ENCODE measurements at regions not wholly inside any gene's neighbourhood (a gene's known extent, or its start where the extent isn't known, plus 50 kb on each side); places are given as distances from the start of the nearest gene placed in this dataset.

DNA sequence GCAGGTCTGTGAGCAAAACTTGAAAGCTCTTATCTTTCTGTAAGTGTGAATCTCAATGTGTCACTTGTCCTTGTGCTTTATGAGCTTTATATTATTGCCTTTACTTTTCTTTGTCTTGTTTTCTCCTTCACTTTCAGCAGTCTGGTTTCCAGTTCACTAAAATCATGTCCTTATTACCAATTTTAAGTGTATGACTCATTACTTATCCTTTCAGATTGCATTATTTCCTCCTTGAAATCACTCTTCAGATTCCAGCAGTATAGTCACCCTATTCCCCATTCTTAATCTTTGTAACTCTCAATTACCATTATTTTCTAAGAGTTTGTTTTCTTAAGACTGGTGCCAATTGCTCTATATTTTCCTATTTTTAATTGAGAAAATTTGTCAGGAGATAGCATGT, 117.4 kb upstream of the GRIK2 start:
- Mint-ChIP-seq H3K27me3 (ENCODE audit: low read depth) (no peaks in the 10 kb centered on the region), H3K4me3 (no peak overlapping the region), H3K9me3 (no peaks in the 10 kb centered on the region; a peak in 1 of 5 replicates), H3K27ac (no peak overlapping the region), H3K4me1 (no peaks in the 10 kb centered on the region), H3K36me3 (ENCODE audit: insufficient read depth in 1 of 3, low read depth in 3 of 3) (no peaks in the 10 kb centered on the region)
- no peak overlapping the region for H3K4me2 ChIP-seq (ENCODE audit: insufficient read depth, insufficient read length, low read length)
- no peak overlapping the region for H4K8ac ChIP-seq (replicated peaks; ENCODE audit: insufficient read length, low read depth, low read length)
- no peaks in the 10 kb centered on the region for H3K9me3 ChIP-seq (ENCODE audit: control insufficient read depth, low read depth, low read length)
- no peak overlapping the region for H2BK20ac ChIP-seq (ENCODE audit: low read depth, low read length, poor library complexity, severe bottlenecking)
- TF ChIP-seq, protein P1, sequence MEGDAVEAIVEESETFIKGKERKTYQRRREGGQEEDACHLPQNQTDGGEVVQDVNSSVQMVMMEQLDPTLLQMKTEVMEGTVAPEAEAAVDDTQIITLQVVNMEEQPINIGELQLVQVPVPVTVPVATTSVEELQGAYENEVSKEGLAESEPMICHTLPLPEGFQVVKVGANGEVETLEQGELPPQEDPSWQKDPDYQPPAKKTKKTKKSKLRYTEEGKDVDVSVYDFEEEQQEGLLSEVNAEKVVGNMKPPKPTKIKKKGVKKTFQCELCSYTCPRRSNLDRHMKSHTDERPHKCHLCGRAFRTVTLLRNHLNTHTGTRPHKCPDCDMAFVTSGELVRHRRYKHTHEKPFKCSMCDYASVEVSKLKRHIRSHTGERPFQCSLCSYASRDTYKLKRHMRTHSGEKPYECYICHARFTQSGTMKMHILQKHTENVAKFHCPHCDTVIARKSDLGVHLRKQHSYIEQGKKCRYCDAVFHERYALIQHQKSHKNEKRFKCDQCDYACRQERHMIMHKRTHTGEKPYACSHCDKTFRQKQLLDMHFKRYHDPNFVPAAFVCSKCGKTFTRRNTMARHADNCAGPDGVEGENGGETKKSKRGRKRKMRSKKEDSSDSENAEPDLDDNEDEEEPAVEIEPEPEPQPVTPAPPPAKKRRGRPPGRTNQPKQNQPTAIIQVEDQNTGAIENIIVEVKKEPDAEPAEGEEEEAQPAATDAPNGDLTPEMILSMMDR (conservative IDR thresholded peaks at IDR 0.05) = no peak
- no peak overlapping the region for H2BK120ac ChIP-seq (ENCODE audit: low read depth, low read length, poor library complexity, severe bottlenecking)
- no peaks in the 10 kb centered on the region for H3K27me3 ChIP-seq (ENCODE audit: insufficient read depth, low read length)
- H3K23me2 ChIP-seq (ENCODE audit: insufficient read length, low read depth, low read length, poor library complexity, severe bottlenecking) = no peaks in the 10 kb centered on the region
- H2AK5ac ChIP-seq (ENCODE audit: insufficient read length, low read length) = no peak overlapping the region
- H4K20me1 ChIP-seq (ENCODE audit: control insufficient read depth, insufficient read depth, insufficient read length) = no peaks in the 10 kb centered on the region
- no peaks in the 10 kb centered on the region for H3K79me1 ChIP-seq (ENCODE audit: insufficient read depth, low read depth, low read length, poor library complexity, severe bottlenecking)
- no peak overlapping the region for H4K5ac ChIP-seq (ENCODE audit: insufficient read length, low read depth, low read length)
- no peak overlapping the region for H3K9ac ChIP-seq (ENCODE audit: extremely low read depth, insufficient read length, low read length)
- no peak overlapping the region for H3K23ac ChIP-seq (ENCODE audit: insufficient read length, low read depth, low read length)
- H2BK5ac ChIP-seq (ENCODE audit: insufficient read length, low read length) = no peak overlapping the region
- DNase-seq = no peak
- H3K18ac ChIP-seq (ENCODE audit: insufficient read length, low read depth, low read length) = no peak overlapping the region
- no peak overlapping the region for H4K91ac ChIP-seq (ENCODE audit: insufficient read length, low read depth, low read length)
- H3K14ac ChIP-seq (ENCODE audit: insufficient read depth, low read length) = no peak overlapping the region
- no peaks in the 10 kb centered on the region for H3K79me2 ChIP-seq (ENCODE audit: insufficient read depth, low read length)
- no peak overlapping the region for H3T11ph ChIP-seq (ENCODE audit: low read length)
- no peak overlapping the region for H2AFZ ChIP-seq (ENCODE audit: low read length)
- H3K56ac ChIP-seq (ENCODE audit: insufficient read length, low read depth, low read length) = no peak overlapping the region
- no peak overlapping the region for H3K4ac ChIP-seq (ENCODE audit: low read depth, low read length)
- no peak overlapping the region for H2BK15ac ChIP-seq (ENCODE audit: low read depth, low read length)
- H3K27ac ChIP-seq (ENCODE audit: insufficient read length, low read depth, low read length) = no peak overlapping the region
- no peaks in the 10 kb centered on the region for H3K4me1 ChIP-seq (ENCODE audit: insufficient read depth, low read length)
- H2BK12ac ChIP-seq (ENCODE audit: insufficient read length, low read depth, low read length) = no peak overlapping the region

All from H9 (cell line).